ENCODE measurements at regions not wholly inside any gene's neighbourhood (a gene's known extent, or its start where the extent isn't known, plus 50 kb on each side); places are given as distances from the start of the nearest gene placed in this dataset.

GRCh38 chr1:192463661-192464060, 111.9 kb upstream of the RGS1 start:
- Histone ChIP-seq H4K5ac (ENCODE audit: insufficient read length, low read depth, low read length) (no peak overlapping the region), H3K14ac (ENCODE audit: insufficient read length) (no peak overlapping the region), H4K8ac (ENCODE audit: extremely low read depth, insufficient read depth, low read length) (no peak overlapping the region), H3K9me3 (ENCODE audit: insufficient read depth in 2 of 2, low read depth in 1 of 2, low read length in 1 of 2) (no peaks in the 10 kb centered on the region), H3K36me3 (ENCODE audit: control insufficient read depth in 2 of 4, insufficient read depth in 4 of 4, low read length in 3 of 4) (no peaks in the 10 kb centered on the region), H2BK5ac (ENCODE audit: low read depth, low read length) (no peak overlapping the region), H3K27me3 (replicated peaks in 1 of 4; ENCODE audit: control insufficient read depth in 3 of 4, extremely low read depth in 1 of 4, insufficient read depth in 3 of 4, low read length in 3 of 4) (no peaks in the 10 kb centered on the region), H3K56ac (replicated peaks; ENCODE audit: insufficient read length, low read depth, low read length) (no peak overlapping the region), H2BK15ac (ENCODE audit: low read length) (no peak overlapping the region), H3K23ac (ENCODE audit: insufficient read length) (no peak overlapping the region), H3K4me3 (ENCODE audit: extremely low read depth in 1 of 4, insufficient read depth in 2 of 4, low read depth in 3 of 4, low read length in 4 of 4) (no peak overlapping the region), H2BK12ac (ENCODE audit: low read depth, low read length) (no peak overlapping the region), H2BK120ac (replicated peaks; ENCODE audit: low read depth, low read length) (no peak overlapping the region), H3K79me2 (ENCODE audit: control insufficient read depth in 1 of 2, insufficient read depth in 2 of 2, low read length in 2 of 2) (no peaks in the 10 kb centered on the region), H2AFZ (ENCODE audit: low read length) (no peak overlapping the region), H3K9ac (replicated peaks in 1 of 4; ENCODE audit: extremely low read depth in 1 of 4, low read depth in 3 of 4, low read length in 3 of 4) (no peak overlapping the region), H3K4ac (replicated peaks; ENCODE audit: insufficient read length, low read depth, low read length) (no peak overlapping the region), H3K27ac (ENCODE audit: low read depth, low read length) (no peak overlapping the region), H4K20me1 (replicated peaks in 1 of 2; ENCODE audit: control insufficient read depth in 1 of 2, insufficient read depth in 2 of 2, low read length in 2 of 2) (no peaks in the 10 kb centered on the region), H2AK5ac (ENCODE audit: low read depth, low read length) (no peak overlapping the region), H3K23me2 (ENCODE audit: low read depth, low read length) (no peaks in the 10 kb centered on the region; the same call in 1 of the 2 replicates), H3K4me2 (ENCODE audit: insufficient read depth in 1 of 2, low read depth in 2 of 2, low read length in 2 of 2) (no peak overlapping the region), H3K79me1 (ENCODE audit: low read depth, low read length) (no peaks in the 10 kb centered on the region), H4K91ac (replicated peaks; ENCODE audit: insufficient read length, low read length) (no peak overlapping the region), H2BK20ac (ENCODE audit: low read length) (no peak overlapping the region), H3K18ac (ENCODE audit: extremely low read depth, low read length) (no peak overlapping the region), H3K4me1 (replicated peaks in 1 of 4; ENCODE audit: control insufficient read depth in 3 of 4, insufficient read depth in 4 of 4, low read length in 3 of 4) (no peaks in the 10 kb centered on the region)
- 81% methylated on average over 3 of the region's 3 CpGs; no CpG with 5 or more reads in 1 of the 2 experiments for WGBS, 2 experiments (ENCODE audit: extremely low coverage in 1 of 2, insufficient coverage in 1 of 2, insufficient read length in 1 of 2, insufficient replicate concordance in 2 of 2, low coverage in 1 of 2, low lambda C conversion rate in 2 of 2, missing lambda C conversion rate in 1 of 2)
- FAIRE-seq (no peak), DNase-seq (ENCODE audit: low read depth in 1 of 2, low spot score in 2 of 2) (no peak)
- POLR2A ChIA-PET (ENCODE audit: partially characterized antibody) = no interaction called here
- TF ChIP-seq NRF1 (IDR thresholded peaks at IDR 0.05; ENCODE audit: low read depth, low read length) (no peak), BCL11A (IDR thresholded peaks at IDR 0.05; ENCODE audit: low read depth in 2 of 2, low read length in 2 of 2) (no peak), CREB1 (IDR thresholded peaks at IDR 0.05) (no peak), CBX8 (IDR thresholded peaks at IDR 0.05; ENCODE audit: borderline replicate concordance, low read depth, low read length) (no peak), KDM1A (IDR thresholded peaks at IDR 0.05; ENCODE audit: borderline replicate concordance, low read length) (no peak), TBP (IDR thresholded peaks at IDR 0.05; ENCODE audit: low read depth, low read length) (no peak), HDAC2 (IDR thresholded peaks at IDR 0.05; ENCODE audit: borderline replicate concordance in 1 of 2, low read depth in 2 of 2, low read length in 2 of 2) (no peak), POLR2AphosphoS5 (IDR thresholded peaks at IDR 0.05; ENCODE audit: low read depth, low read length) (no peak), SRF (IDR thresholded peaks at IDR 0.05; ENCODE audit: low read depth, low read length) (no peak), KDM5A (IDR thresholded peaks at IDR 0.05; ENCODE audit: low read length) (no peak), SP4 (IDR thresholded peaks at IDR 0.05; ENCODE audit: low read length) (no peak), SAP30 (IDR thresholded peaks at IDR 0.05; ENCODE audit: insufficient read depth, insufficient replicate concordance, low read length) (no peak), GTF2F1 (IDR thresholded peaks at IDR 0.05; ENCODE audit: borderline replicate concordance, low read depth, low read length) (no peak), JUND (IDR thresholded peaks at IDR 0.05; ENCODE audit: low read length) (no peak), NANOG (IDR thresholded peaks at IDR 0.05; ENCODE audit: insufficient read depth, low read depth, low read length, poor library complexity, severe bottlenecking) (no peak)
- CTCF ChIA-PET (ENCODE audit: partially characterized antibody) = no interaction called here

Data from H1 (cell line).